ENCODE measurements at regions not wholly inside any gene's neighbourhood (a gene's known extent, or its start where the extent isn't known, plus 50 kb on each side); places are given as distances from the start of the nearest gene placed in this dataset.
"Not testable (repeated sequence)": the region's sequence is repeated elsewhere in the genome, so short reads cannot be mapped to it uniquely, and the experiment has no call there.

- H3K27ac ChIP-seq: no peak overlapping the region
- no peak for DNase-seq (ENCODE audit: low spot score)
- no peaks in the 10 kb centered on the region for H3K36me3 ChIP-seq
- no peaks in the 10 kb centered on the region for H3K4me1 ChIP-seq
- no peak overlapping the region for H3K4me3 ChIP-seq
- no peaks in the 10 kb centered on the region for H3K27me3 ChIP-seq
- peaks cover 0 to 9% of the 10 kb centered on the region in 2 donors for H3K9me3 ChIP-seq
- TF ChIP-seq, protein P1, sequence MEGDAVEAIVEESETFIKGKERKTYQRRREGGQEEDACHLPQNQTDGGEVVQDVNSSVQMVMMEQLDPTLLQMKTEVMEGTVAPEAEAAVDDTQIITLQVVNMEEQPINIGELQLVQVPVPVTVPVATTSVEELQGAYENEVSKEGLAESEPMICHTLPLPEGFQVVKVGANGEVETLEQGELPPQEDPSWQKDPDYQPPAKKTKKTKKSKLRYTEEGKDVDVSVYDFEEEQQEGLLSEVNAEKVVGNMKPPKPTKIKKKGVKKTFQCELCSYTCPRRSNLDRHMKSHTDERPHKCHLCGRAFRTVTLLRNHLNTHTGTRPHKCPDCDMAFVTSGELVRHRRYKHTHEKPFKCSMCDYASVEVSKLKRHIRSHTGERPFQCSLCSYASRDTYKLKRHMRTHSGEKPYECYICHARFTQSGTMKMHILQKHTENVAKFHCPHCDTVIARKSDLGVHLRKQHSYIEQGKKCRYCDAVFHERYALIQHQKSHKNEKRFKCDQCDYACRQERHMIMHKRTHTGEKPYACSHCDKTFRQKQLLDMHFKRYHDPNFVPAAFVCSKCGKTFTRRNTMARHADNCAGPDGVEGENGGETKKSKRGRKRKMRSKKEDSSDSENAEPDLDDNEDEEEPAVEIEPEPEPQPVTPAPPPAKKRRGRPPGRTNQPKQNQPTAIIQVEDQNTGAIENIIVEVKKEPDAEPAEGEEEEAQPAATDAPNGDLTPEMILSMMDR (IDR thresholded peaks at IDR 0.05): no peak
Observed at GRCh38 chr9:78428640-78429039, 131.7 kb downstream of the PSAT1 start.

- TF ChIP-seq, protein P1 (IDR thresholded peaks at IDR 0.05): no peak
- Histone ChIP-seq H3K9me3 (peaks cover 0 to 9% of the 10 kb centered on the region in 2 donors), H3K4me1 (no peaks in the 10 kb centered on the region), H3K27ac (no peak overlapping the region), H3K4me3 (no peak overlapping the region), H3K36me3 (no peaks in the 10 kb centered on the region), H3K27me3 (no peaks in the 10 kb centered on the region)
- no peak for DNase-seq (ENCODE audit: low spot score)
Observed at GRCh38 chr9:78430387-78430786, 133.5 kb downstream of the PSAT1 start.

DNA sequence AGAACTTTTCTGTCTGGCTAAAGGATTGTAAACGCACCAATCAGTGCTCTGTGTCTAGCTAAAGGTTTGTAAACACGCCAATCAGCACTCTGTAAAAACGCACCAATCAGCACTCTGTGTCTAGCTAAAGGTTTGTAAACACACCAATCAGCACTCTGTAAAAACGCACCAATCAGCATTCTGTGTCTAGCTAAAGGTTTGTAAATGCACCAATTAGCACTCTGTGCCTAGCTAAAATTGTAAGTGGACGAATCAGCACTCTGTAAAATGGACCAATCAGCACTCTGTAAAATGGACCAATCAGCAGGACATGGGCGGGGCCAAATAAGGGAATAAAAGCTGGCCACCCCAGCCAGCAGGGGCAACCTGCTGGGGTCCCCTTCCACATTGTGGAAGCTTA lies 134.1 kb downstream of the PSAT1 start:
- not testable (repeated sequence) for H3K9me3 ChIP-seq; H3K4me3 ChIP-seq; DNase-seq (ENCODE audit: low spot score); H3K36me3 ChIP-seq; H3K4me1 ChIP-seq; H3K27ac ChIP-seq; H3K27me3 ChIP-seq

GRCh38 chr9:78436873-78437272 lies 139.9 kb downstream of the PSAT1 start:
- no peaks in the 10 kb centered on the region for H3K9me3 ChIP-seq
- peaks cover 0 to 9% of the 10 kb centered on the region in 2 donors for H3K4me1 ChIP-seq
- H3K27me3 ChIP-seq: no peaks in the 10 kb centered on the region
- DNase-seq (ENCODE audit: low spot score): no peak
- H3K27ac ChIP-seq: no peak overlapping the region
- no peak overlapping the region for H3K4me3 ChIP-seq
- H3K36me3 ChIP-seq: no peaks in the 10 kb centered on the region
- TF ChIP-seq, protein P1 (IDR thresholded peaks at IDR 0.05): no peak

DNA sequence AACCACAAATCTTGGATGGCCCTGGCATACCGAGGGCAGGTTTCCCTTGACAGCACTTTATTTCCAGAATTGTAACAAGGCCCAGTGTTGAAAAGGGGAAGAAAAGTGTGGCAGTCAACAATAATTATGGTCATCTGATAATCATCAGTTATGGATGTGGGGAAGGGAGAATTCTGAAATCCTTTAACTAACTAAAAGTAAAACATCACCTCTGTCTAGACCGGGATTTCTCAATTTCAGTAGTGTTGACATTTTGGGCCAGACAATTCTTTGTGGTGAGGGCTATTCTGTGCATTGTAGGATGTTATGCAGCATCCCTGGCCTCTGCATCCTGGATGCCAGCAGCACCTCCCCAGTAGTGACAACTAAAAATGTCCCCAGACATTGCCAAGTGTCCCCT lies 140.4 kb downstream of the PSAT1 start:
- peaks cover 0 to 9% of the 10 kb centered on the region in 2 donors for H3K4me1 ChIP-seq
- no peak overlapping the region for H3K27ac ChIP-seq
- no peak for DNase-seq (ENCODE audit: low spot score)
- TF ChIP-seq, protein P1 (IDR thresholded peaks at IDR 0.05): no peak
- H3K27me3 ChIP-seq: no peaks in the 10 kb centered on the region
- H3K4me3 ChIP-seq: no peak overlapping the region
- no peaks in the 10 kb centered on the region for H3K36me3 ChIP-seq
- H3K9me3 ChIP-seq: no peaks in the 10 kb centered on the region

DNA sequence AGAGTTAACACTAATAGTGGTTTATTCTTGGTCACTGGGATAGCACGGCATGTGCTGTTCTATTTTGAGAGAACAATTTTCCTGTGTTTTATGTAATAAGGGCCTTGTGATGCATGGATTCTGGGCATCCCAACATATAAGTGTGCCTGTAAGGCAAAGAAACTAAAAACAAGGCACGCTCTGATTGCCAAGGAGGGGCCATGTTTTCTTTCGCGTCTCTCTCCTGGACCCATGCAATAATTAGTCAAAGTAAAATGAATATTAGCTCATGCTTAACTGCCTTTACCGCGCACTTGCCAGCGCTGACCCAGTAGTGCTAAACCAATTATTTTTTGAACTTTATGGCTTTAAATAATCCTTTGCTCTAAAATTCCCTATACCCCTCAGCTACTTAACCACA lies 140.9 kb downstream of the PSAT1 start:
- TF ChIP-seq, protein P1 (IDR thresholded peaks at IDR 0.05): no peak
- Histone ChIP-seq H3K9me3 (no peaks in the 10 kb centered on the region), H3K27me3 (no peaks in the 10 kb centered on the region), H3K4me1 (peaks cover 0 to 9% of the 10 kb centered on the region in 2 donors), H3K36me3 (no peaks in the 10 kb centered on the region), H3K27ac (no peak overlapping the region), H3K4me3 (no peak overlapping the region)
- no peak for DNase-seq (ENCODE audit: low spot score)
